GM12878 (cell line): ENCODE measurements at regions not wholly inside any gene's neighbourhood (a gene's known extent, or its start where the extent isn't known, plus 50 kb on each side); places are given as distances from the start of the nearest gene placed in this dataset.

Experiments used
- ATAC-seq: fragments of 200-7000 bp; cut with Tn5 transposase; 3 replicates; pipeline ENCODE4 v1.9.1; 2020; ENCODE audit warnings: mild to moderate bottlenecking, moderate library complexity
- BruUV-seq: library from RNA; stranded (reverse); fragments of 400-500 nt; replicated peaks from 2 replicates; lab custom pipeline; 2021; lab: Mats Ljungman, UMichigan
- CTCF ChIA-PET: fragments of 300-600 bp; sonication (Branson Sonifier 250); formaldehyde crosslinking; extraction: SDS; loops from one replicate; lab custom pipeline; 2021; ENCODE audit warnings: inconsistent platforms; lab: Yijun Ruan, JAX
- POLR2A ChIA-PET: fragments of 350-600 bp; formaldehyde crosslinking; extraction: SDS; loops from one replicate; lab custom pipeline; 2021; ENCODE audit warnings: inconsistent platforms; lab: Charles Lee
- RAD21 ChIA-PET: fragments of 300-600 bp; sonication (Branson Sonifier 250); formaldehyde crosslinking; loops from one replicate; lab custom pipeline; 2023; ENCODE audit warnings: antibody characterized with exemption; ENCODE audit not compliant: unreplicated experiment; lab: Charles Lee
- SMC1A ChIA-PET: fragments of 300-600 bp; sonication (Branson Sonifier 250); formaldehyde crosslinking; loops from one replicate; lab custom pipeline; 2023; ENCODE audit not compliant: unreplicated experiment, uncharacterized antibody; lab: Charles Lee
- DNase-seq: peaks from one replicate; pipeline ENCODE4 v3.0.0-alpha.2; 2011; ENCODE audit warnings: low read depth, low spot score
- FAIRE-seq: peaks from 3 replicates; lab custom pipeline; 2011; peaks lifted over from hg19 to GRCh38; lab: Jason Lieb, UNC
- H2AFZ ChIP-seq: 2 replicates; pipeline ENCODE4 v1.6.0; 2011; ENCODE audit warnings: low read depth, low read length, control low read depth; ENCODE audit not compliant: control insufficient read depth
- H3K27ac ChIP-seq: 2 replicates; pipeline ENCODE4 v1.5.1; 2011; ENCODE audit warnings: control low read depth; ENCODE audit not compliant: control insufficient read depth, insufficient read depth
- H3K27me3 ChIP-seq, 2 experiments: replicated peaks in 1 of 2; 2 replicates each; pipeline versions ENCODE4 v1.6.0 to v1.6.1; 2011; ENCODE audit warnings: low read length in 1 of 2; ENCODE audit not compliant: control insufficient read depth in 2 of 2, insufficient read depth in 2 of 2
- H3K36me3 ChIP-seq, 2 experiments: 2 replicates each; pipeline ENCODE4 v1.5.1; 2011; ENCODE audit warnings: low read length in 1 of 2; ENCODE audit not compliant: control insufficient read depth in 2 of 2, insufficient read depth in 2 of 2
- H3K4me1 ChIP-seq: 2 replicates; pipeline ENCODE4 v1.6.1; 2011; ENCODE audit warnings: mild to moderate bottlenecking, low read length, moderate library complexity, mixed read lengths; ENCODE audit not compliant: control insufficient read depth, insufficient read depth
- H3K4me2 ChIP-seq: 2 replicates; pipeline ENCODE4 v1.6.0; 2011; ENCODE audit warnings: control low read depth; ENCODE audit not compliant: control insufficient read depth, insufficient read depth
- H3K4me3 ChIP-seq: fragments of 200-600 bp; sonication (generic); 2 replicates; pipeline ENCODE4 v1.5.1; 2016
- H3K79me2 ChIP-seq: 2 replicates; pipeline ENCODE4 v1.6.0; 2011; ENCODE audit warnings: low read length; ENCODE audit not compliant: control insufficient read depth, insufficient read depth
- H3K9ac ChIP-seq: 2 replicates; pipeline ENCODE4 v1.8.0; 2011; ENCODE audit warnings: low read length, control low read depth, mixed read lengths; ENCODE audit not compliant: control insufficient read depth, insufficient read depth
- H3K9me3 ChIP-seq: replicated peaks from 3 replicates; pipeline ENCODE4 v1.5.1; 2011; ENCODE audit warnings: mild to moderate bottlenecking, low read length; ENCODE audit not compliant: control insufficient read depth, insufficient read depth
- H4K20me1 ChIP-seq: 2 replicates; pipeline ENCODE4 v1.6.0; 2011; ENCODE audit not compliant: control insufficient read depth, insufficient read depth
- IRF3 ChIP-seq: fragments of 450-650 bp; IDR thresholded peaks from 2 replicates; pipeline ENCODE4 v1.6.1; 2014; ENCODE audit warnings: mild to moderate bottlenecking
- IRF5 ChIP-seq: fragments of 450-650 bp; IDR thresholded peaks from 2 replicates; pipeline ENCODE4 v1.6.1; 2017; ENCODE audit warnings: borderline replicate concordance
- MLLT1 ChIP-seq: fragments of 450-650 bp; IDR thresholded peaks from 2 replicates; pipeline ENCODE4 v1.6.1; 2016; ENCODE audit warnings: mild to moderate bottlenecking
- MTA3 ChIP-seq: IDR thresholded peaks from 2 replicates; pipeline ENCODE4 v1.6.1; 2012; ENCODE audit warnings: low read length, inconsistent platforms, borderline replicate concordance
- SIN3A ChIP-seq: IDR thresholded peaks from 2 replicates; pipeline ENCODE4 v1.6.1; 2012; ENCODE audit warnings: low read depth, low read length, improper control_type of control experiment
- SMAD1 ChIP-seq: fragments of 450-650 bp; IDR thresholded peaks from 2 replicates; pipeline ENCODE4 v1.6.1; 2018; ENCODE audit warnings: mild to moderate bottlenecking, low read depth; ENCODE audit not compliant: partially characterized antibody
- SRF ChIP-seq, 2 experiments: IDR thresholded peaks; 2 replicates each; pipeline ENCODE4 v1.6.1; 2011; ENCODE audit warnings: low read depth in 2 of 2, low read length in 2 of 2, mild to moderate bottlenecking in 1 of 2, moderate library complexity in 1 of 2
- TARDBP ChIP-seq: IDR thresholded peaks from 2 replicates; pipeline ENCODE4 v1.6.1; 2016; ENCODE audit warnings: borderline replicate concordance
- TBL1XR1 ChIP-seq: IDR thresholded peaks from 2 replicates; pipeline ENCODE4 v1.6.1; 2012; ENCODE audit warnings: low read depth, low read length, improper control_type of control experiment
- WGBS: methylation state at CpG from one replicate; pipeline ENCODE4 v1.1.6; 2016; ENCODE audit warnings: low lambda C conversion rate; ENCODE audit not compliant: insufficient replicate concordance, insufficient coverage; ENCODE audit errors: missing lambda C conversion rate; 5-methylcytosine and 5-hydroxymethylcytosine counted together
- in situ Hi-C: fragments of 300-500 bp; cut with MboI; formaldehyde crosslinking; loops from 9 replicates; pipeline ENCODE4 v1.14.3; 2018; ENCODE audit warnings: mixed read lengths
- intact Hi-C: fragments of 100-400 bp; cut with micrococcal nuclease; formaldehyde crosslinking; loops from one replicate; pipeline ENCODE4 v1.14.2; 2022; ENCODE audit not compliant: unreplicated experiment

- Histone ChIP-seq H3K27me3 (no peaks in the 10 kb centered on the region), H3K9me3 (no peaks in the 10 kb centered on the region), H3K27ac (no peak overlapping the region), H4K20me1 (no peaks in the 10 kb centered on the region), H2AFZ (no peak overlapping the region), H3K36me3 (no peaks in the 10 kb centered on the region), H3K4me3 (no peak overlapping the region), H3K79me2 (no peaks in the 10 kb centered on the region), H3K4me2 (no peak overlapping the region), H3K4me1 (no peaks in the 10 kb centered on the region), H3K9ac (no peak overlapping the region)
- RAD21 ChIA-PET, result no interaction called here
- DNase-seq, result no peak
- no peak for TF ChIP-seq MLLT1
- TF ChIP-seq MTA3, result no peak
- TF ChIP-seq SMAD1, result no peak
- no peak for TF ChIP-seq IRF3
- TF ChIP-seq IRF5, result no peak
- TF ChIP-seq SIN3A, result no peak
- no peak for TF ChIP-seq SRF (IDR thresholded peaks at IDR 0.05; ENCODE audit: low read depth in 2 of 2, low read length in 2 of 2)
- TF ChIP-seq TARDBP, result no peak
- no peak for TF ChIP-seq TBL1XR1
- no TSS peak for BruUV-seq
- CTCF ChIA-PET, result no interaction called here
- POLR2A ChIA-PET, result no interaction called here
- ATAC-seq, result no peak
- intact Hi-C loops, result no loop called here
- in situ Hi-C loops, result no loop called here
- 0% methylated on average over 1 of the region's 1 CpG for WGBS
- no peak for FAIRE-seq
- SMC1A ChIA-PET, result no interaction called here
Measured at GRCh38 chr4:135429528-135429927, 1227.9 kb upstream of the PABPC4L start.
